SU-DHL-6 (cell line): ENCODE measurements at regions not wholly inside any gene's neighbourhood (a gene's known extent, or its start where the extent isn't known, plus 50 kb on each side); places are given as distances from the start of the nearest gene placed in this dataset.

Source experiments
- H2AFZ ChIP-seq: fragments of 200-600 bp; sonication (generic); 2 replicates; pipeline ENCODE4 v1.6.1; 2014; ENCODE audit warnings: low read depth, mild to moderate bottlenecking, moderate library complexity, mixed read lengths, antibody characterized with exemption, low read length; ENCODE audit not compliant: severe bottlenecking
- H3F3A ChIP-seq: fragments of 200-600 bp; shearing (Covaris generic); 2 replicates; pipeline ENCODE4 v1.6.0; 2016; ENCODE audit warnings: antibody characterized with exemption, mild to moderate bottlenecking; ENCODE audit not compliant: insufficient read depth
- H3K27ac ChIP-seq: fragments of 200-600 bp; sonication (generic); 2 replicates; pipeline ENCODE4 v1.5.1; 2016; ENCODE audit warnings: low read depth, mild to moderate bottlenecking, low read length, moderate library complexity, mixed read lengths
- H3K27me3 ChIP-seq: fragments of 200-600 bp; sonication (generic), shearing (Covaris generic); 2 replicates; pipeline ENCODE4 v1.6.0; 2014; ENCODE audit warnings: mild to moderate bottlenecking, low read length
- H3K36me3 ChIP-seq: fragments of 200-600 bp; sonication (generic); 2 replicates; pipeline ENCODE4 v1.6.1; 2014; ENCODE audit warnings: mild to moderate bottlenecking, low read length, mixed read lengths
- H3K4me2 ChIP-seq: fragments of 300-600, 200-600 bp; shearing (Covaris generic), sonication (generic); 2 replicates; pipeline ENCODE4 v1.6.0; 2014; ENCODE audit warnings: low read length, low read depth, mild to moderate bottlenecking; ENCODE audit not compliant: poor library complexity, severe bottlenecking
- H3K4me3 ChIP-seq: fragments of 200-600 bp; sonication (generic); 2 replicates; pipeline ENCODE4 v1.5.1; 2014; ENCODE audit warnings: antibody characterized with exemption, low read length, mild to moderate bottlenecking, mixed read lengths; ENCODE audit not compliant: insufficient read depth, poor library complexity, severe bottlenecking
- H3K79me2 ChIP-seq: fragments of 200-600 bp; sonication (generic); 2 replicates; pipeline ENCODE4 v1.6.1; 2014; ENCODE audit warnings: mild to moderate bottlenecking, low read length, moderate library complexity; ENCODE audit not compliant: insufficient read depth
- H3K9ac ChIP-seq: fragments of 200-600 bp; sonication (generic); 2 replicates; pipeline ENCODE4 v1.7.0; 2014; ENCODE audit warnings: mild to moderate bottlenecking, low read length
- H3K9me2 ChIP-seq: fragments of 200-600 bp; sonication (generic); replicated peaks from 2 replicates; pipeline ENCODE4 v1.6.1; 2014; ENCODE audit warnings: low read length; ENCODE audit not compliant: insufficient read depth
- H3K9me3 ChIP-seq: fragments of 200-600 bp; sonication (generic); 2 replicates; pipeline ENCODE4 v1.6.1; 2014; ENCODE audit warnings: low read length, mixed read lengths; ENCODE audit not compliant: insufficient read depth
- H4K20me1 ChIP-seq: fragments of 200-600 bp; sonication (generic); 2 replicates; pipeline ENCODE4 v1.6.1; 2014; ENCODE audit warnings: low read depth, mild to moderate bottlenecking, antibody characterized with exemption, low read length, moderate library complexity, mixed read lengths
- EZH2phosphoT487 ChIP-seq: fragments of 200-600 bp; sonication (generic), shearing (Covaris generic); conservative IDR thresholded peaks from 2 replicates; pipeline ENCODE4 v1.6.1; 2018; ENCODE audit warnings: mild to moderate bottlenecking, antibody characterized with exemption, low read length, moderate library complexity, mixed read lengths
- TF ChIP-seq, protein P1 (sequence below): fragments of 200-600 bp; sonication (generic); IDR thresholded peaks from one replicate; pipeline ENCODE4 v1.5.1; 2017; ENCODE audit warnings: antibody characterized with exemption, mild to moderate bottlenecking, low read length, moderate library complexity; ENCODE audit not compliant: insufficient read depth, poor library complexity, severe bottlenecking

DNA sequence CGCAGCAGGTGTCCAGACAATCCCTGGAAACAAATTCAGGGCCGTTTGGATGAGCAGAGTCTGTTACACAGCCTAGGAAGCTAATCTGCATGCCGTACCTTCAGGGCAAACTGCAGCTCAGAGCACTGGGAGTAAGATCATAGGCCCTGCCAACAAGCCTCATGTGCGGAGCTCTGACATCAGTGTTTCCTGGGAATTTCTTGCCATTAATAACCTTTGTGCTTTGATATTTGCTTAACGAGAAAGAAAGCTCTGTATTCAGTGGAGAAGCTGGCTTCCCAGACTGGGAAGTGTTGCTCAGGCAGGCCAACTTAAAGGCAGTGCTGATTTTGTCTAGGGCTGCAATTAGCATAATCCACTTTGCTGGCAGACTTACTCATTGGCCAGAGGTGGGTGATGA, 116.1 kb upstream of the KLHL25 start:
- H2AFZ ChIP-seq = no peak overlapping the region
- no peak overlapping the region for H3K4me2 ChIP-seq
- H3K27ac ChIP-seq = no peak overlapping the region
- no peaks in the 10 kb centered on the region for H3K9me3 ChIP-seq
- H3K9me2 ChIP-seq = no peaks in the 10 kb centered on the region
- no peaks in the 10 kb centered on the region for H3K27me3 ChIP-seq
- no peaks in the 10 kb centered on the region for H4K20me1 ChIP-seq
- H3K79me2 ChIP-seq = no peaks in the 10 kb centered on the region
- no peaks in the 10 kb centered on the region for H3F3A ChIP-seq
- H3K4me3 ChIP-seq = no peak overlapping the region
- no peak overlapping the region for H3K9ac ChIP-seq
- TF ChIP-seq EZH2phosphoT487 = no peak
- TF ChIP-seq, protein P1, sequence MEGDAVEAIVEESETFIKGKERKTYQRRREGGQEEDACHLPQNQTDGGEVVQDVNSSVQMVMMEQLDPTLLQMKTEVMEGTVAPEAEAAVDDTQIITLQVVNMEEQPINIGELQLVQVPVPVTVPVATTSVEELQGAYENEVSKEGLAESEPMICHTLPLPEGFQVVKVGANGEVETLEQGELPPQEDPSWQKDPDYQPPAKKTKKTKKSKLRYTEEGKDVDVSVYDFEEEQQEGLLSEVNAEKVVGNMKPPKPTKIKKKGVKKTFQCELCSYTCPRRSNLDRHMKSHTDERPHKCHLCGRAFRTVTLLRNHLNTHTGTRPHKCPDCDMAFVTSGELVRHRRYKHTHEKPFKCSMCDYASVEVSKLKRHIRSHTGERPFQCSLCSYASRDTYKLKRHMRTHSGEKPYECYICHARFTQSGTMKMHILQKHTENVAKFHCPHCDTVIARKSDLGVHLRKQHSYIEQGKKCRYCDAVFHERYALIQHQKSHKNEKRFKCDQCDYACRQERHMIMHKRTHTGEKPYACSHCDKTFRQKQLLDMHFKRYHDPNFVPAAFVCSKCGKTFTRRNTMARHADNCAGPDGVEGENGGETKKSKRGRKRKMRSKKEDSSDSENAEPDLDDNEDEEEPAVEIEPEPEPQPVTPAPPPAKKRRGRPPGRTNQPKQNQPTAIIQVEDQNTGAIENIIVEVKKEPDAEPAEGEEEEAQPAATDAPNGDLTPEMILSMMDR = no peak
- no peaks in the 10 kb centered on the region for H3K36me3 ChIP-seq

DNA sequence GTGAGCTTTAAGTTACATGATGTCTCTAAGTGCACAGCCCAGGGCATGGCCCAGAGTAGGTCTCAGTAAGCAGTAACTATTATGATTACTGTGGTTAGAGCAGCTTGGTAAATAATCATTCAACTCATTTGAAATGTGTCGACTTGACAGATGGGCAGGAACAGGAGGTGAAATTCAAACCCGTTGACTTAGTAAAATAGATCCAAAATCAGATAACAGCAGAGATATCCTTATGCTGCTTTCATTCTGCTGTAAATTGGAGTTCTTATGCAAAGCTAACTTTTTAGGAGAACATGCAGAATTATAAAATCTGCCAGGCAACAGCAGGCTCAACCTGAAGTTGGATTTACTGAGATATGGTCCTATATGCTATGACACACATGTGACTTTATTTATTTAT, 118.7 kb upstream of the KLHL25 start:
- no peak overlapping the region for H3K27ac ChIP-seq
- H3K9ac ChIP-seq = no peak overlapping the region
- no peaks in the 10 kb centered on the region for H3K9me3 ChIP-seq
- no peaks in the 10 kb centered on the region for H3K27me3 ChIP-seq
- H3K4me2 ChIP-seq = no peak overlapping the region
- H4K20me1 ChIP-seq = no peaks in the 10 kb centered on the region
- H2AFZ ChIP-seq = no peak overlapping the region
- H3K36me3 ChIP-seq = no peaks in the 10 kb centered on the region
- H3K4me3 ChIP-seq = no peak overlapping the region
- no peaks in the 10 kb centered on the region for H3K9me2 ChIP-seq
- H3K79me2 ChIP-seq = no peaks in the 10 kb centered on the region
- TF ChIP-seq, protein P1 = no peak
- TF ChIP-seq EZH2phosphoT487 = no peak
- H3F3A ChIP-seq = no peaks in the 10 kb centered on the region

- H3K9me3 ChIP-seq = no peaks in the 10 kb centered on the region
- H3K4me2 ChIP-seq = no peak overlapping the region
- H3K9me2 ChIP-seq = no peaks in the 10 kb centered on the region
- H3K79me2 ChIP-seq = no peaks in the 10 kb centered on the region
- no peak overlapping the region for H2AFZ ChIP-seq
- no peak overlapping the region for H3K4me3 ChIP-seq
- H3K36me3 ChIP-seq = no peaks in the 10 kb centered on the region
- no peaks in the 10 kb centered on the region for H3F3A ChIP-seq
- no peaks in the 10 kb centered on the region for H3K27me3 ChIP-seq
- H4K20me1 ChIP-seq = no peaks in the 10 kb centered on the region
- TF ChIP-seq, protein P1 = no peak
- no peak for TF ChIP-seq EZH2phosphoT487
- no peak overlapping the region for H3K9ac ChIP-seq
- H3K27ac ChIP-seq = no peak overlapping the region
These were observed 126.2 kb upstream of the KLHL25 start for GRCh38 chr15:85920956-85921355.

GRCh38 chr15:85924088-85924487, 129.4 kb upstream of the KLHL25 start:
- no peaks in the 10 kb centered on the region for H3K9me2 ChIP-seq
- H3K27ac ChIP-seq = no peak overlapping the region
- no peak overlapping the region for H2AFZ ChIP-seq
- no peaks in the 10 kb centered on the region for H3K9me3 ChIP-seq
- H3F3A ChIP-seq = no peaks in the 10 kb centered on the region
- no peaks in the 10 kb centered on the region for H4K20me1 ChIP-seq
- H3K79me2 ChIP-seq = no peaks in the 10 kb centered on the region
- H3K4me2 ChIP-seq = no peak overlapping the region
- no peak overlapping the region for H3K9ac ChIP-seq
- no peak overlapping the region for H3K4me3 ChIP-seq
- no peaks in the 10 kb centered on the region for H3K27me3 ChIP-seq
- no peak for TF ChIP-seq EZH2phosphoT487
- TF ChIP-seq, protein P1 = no peak
- no peaks in the 10 kb centered on the region for H3K36me3 ChIP-seq
